ENCODE measurements at regions not wholly inside any gene's neighbourhood (a gene's known extent, or its start where the extent isn't known, plus 50 kb on each side); places are given as distances from the start of the nearest gene placed in this dataset.

DNA sequence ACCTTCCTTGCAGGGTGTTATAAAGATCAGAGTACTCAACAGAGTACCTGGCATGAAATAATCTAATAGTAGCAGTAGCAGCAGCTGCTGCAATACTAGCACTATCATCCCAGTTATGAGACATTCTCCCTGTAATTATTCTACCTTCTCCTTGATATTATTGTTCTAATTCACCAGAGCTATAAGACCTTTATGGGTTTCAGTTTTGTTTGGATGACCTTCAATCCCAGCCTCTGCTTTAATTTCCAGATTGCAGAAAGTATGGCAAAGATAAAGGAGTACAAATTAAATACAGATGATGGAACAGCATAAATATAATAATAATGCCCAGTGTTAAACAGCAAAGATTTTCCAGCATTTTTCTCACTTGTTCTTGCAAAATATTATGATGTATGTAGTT is 150.5 kb upstream of the MYLIP start:
- FAIRE-seq (no peak), DNase-seq (ENCODE audit: low read depth) (no peak)
- H3K36me3 ChIP-seq (ENCODE audit: control insufficient read depth, insufficient read depth, low read length), result no peaks in the 10 kb centered on the region
- H3K27me3 ChIP-seq (ENCODE audit: control insufficient read depth, insufficient read depth, low read length), result no peaks in the 10 kb centered on the region
- H3K4me3 ChIP-seq (ENCODE audit: low read depth, low read length), result no peak overlapping the region
- TF ChIP-seq, protein P1, sequence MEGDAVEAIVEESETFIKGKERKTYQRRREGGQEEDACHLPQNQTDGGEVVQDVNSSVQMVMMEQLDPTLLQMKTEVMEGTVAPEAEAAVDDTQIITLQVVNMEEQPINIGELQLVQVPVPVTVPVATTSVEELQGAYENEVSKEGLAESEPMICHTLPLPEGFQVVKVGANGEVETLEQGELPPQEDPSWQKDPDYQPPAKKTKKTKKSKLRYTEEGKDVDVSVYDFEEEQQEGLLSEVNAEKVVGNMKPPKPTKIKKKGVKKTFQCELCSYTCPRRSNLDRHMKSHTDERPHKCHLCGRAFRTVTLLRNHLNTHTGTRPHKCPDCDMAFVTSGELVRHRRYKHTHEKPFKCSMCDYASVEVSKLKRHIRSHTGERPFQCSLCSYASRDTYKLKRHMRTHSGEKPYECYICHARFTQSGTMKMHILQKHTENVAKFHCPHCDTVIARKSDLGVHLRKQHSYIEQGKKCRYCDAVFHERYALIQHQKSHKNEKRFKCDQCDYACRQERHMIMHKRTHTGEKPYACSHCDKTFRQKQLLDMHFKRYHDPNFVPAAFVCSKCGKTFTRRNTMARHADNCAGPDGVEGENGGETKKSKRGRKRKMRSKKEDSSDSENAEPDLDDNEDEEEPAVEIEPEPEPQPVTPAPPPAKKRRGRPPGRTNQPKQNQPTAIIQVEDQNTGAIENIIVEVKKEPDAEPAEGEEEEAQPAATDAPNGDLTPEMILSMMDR (IDR thresholded peaks at IDR 0.05; ENCODE audit: insufficient read depth, low read length, severe bottlenecking), result no peak

DNA sequence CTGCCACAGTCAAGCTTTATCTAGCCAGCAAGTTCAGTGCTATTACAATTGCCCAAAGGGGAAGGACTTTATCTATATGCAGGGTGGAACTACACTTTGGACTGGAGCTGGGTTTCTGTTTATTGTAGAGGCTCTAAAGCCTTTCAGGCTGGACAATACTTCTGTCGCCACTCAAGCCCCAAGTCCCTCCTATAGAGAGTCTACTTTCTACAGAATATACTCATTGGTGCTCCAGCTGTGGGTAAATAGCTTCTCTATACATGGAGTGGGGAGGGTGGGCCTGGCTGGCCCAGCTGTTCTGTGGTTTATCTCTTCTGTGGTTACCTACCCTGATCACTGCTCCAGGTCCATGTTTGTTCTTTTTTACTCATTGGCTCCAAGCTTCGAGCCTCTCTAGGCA is 151.8 kb upstream of the MYLIP start:
- H3K36me3 ChIP-seq (ENCODE audit: control insufficient read depth, insufficient read depth, low read length), result no peaks in the 10 kb centered on the region
- H3K4me3 ChIP-seq (ENCODE audit: low read depth, low read length), result no peak overlapping the region
- TF ChIP-seq, protein P1 (IDR thresholded peaks at IDR 0.05; ENCODE audit: insufficient read depth, low read length, severe bottlenecking), result no peak
- no peaks in the 10 kb centered on the region for H3K27me3 ChIP-seq (ENCODE audit: control insufficient read depth, insufficient read depth, low read length)
- DNase-seq (ENCODE audit: low read depth), result no peak
- FAIRE-seq, result no peak

DNA sequence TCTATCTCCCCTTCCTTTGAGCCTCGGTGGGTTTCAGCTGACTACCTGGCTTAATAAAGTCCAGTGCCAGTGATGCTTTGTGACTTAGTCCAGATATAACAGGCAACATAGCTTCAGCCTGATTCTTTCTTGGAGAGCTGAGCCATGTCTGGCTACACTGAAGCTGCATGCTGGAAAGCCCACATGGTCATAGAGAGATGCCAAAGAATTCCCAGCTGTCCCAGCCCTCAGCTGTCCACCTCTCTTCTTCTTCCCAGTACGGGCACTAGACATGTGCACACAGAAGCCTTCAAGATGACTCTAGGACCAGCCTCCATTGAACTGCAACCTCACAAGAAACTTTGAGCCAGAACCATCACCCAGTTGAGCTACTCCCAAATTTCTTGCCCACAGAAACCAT is 154.1 kb upstream of the MYLIP start:
- no peaks in the 10 kb centered on the region for H3K27me3 ChIP-seq (ENCODE audit: control insufficient read depth, insufficient read depth, low read length)
- no peaks in the 10 kb centered on the region for H3K36me3 ChIP-seq (ENCODE audit: control insufficient read depth, insufficient read depth, low read length)
- H3K4me3 ChIP-seq (ENCODE audit: low read depth, low read length), result no peak overlapping the region
- no peak for DNase-seq (ENCODE audit: low read depth)
- no peak for FAIRE-seq
- TF ChIP-seq, protein P1 (IDR thresholded peaks at IDR 0.05; ENCODE audit: insufficient read depth, low read length, severe bottlenecking), result no peak

DNA sequence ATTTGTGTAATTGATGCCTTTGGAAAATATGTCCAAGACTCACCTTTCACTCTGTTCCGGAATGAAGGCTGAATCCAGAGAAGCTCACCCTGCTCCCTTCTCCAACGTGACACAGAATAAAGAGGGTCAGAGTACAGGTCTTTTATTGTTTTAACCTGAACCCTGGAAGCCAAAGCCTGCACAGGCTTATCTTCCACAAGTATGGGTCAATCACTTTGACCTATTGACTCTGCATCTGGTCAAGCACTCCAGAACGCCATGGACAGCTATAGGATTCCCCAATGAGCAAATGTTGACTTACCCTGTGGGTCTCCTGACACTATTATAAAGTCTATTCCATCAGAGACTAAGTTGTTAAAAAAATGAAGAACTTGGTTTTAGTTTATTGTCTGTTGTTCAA is 158.4 kb upstream of the MYLIP start:
- Histone ChIP-seq H3K36me3 (ENCODE audit: control insufficient read depth, insufficient read depth, low read length) (no peaks in the 10 kb centered on the region), H3K27me3 (ENCODE audit: control insufficient read depth, insufficient read depth, low read length) (no peaks in the 10 kb centered on the region), H3K4me3 (ENCODE audit: low read depth, low read length) (no peak overlapping the region)
- FAIRE-seq (no peak), DNase-seq (ENCODE audit: low read depth) (no peak)
- TF ChIP-seq, protein P1 (IDR thresholded peaks at IDR 0.05; ENCODE audit: insufficient read depth, low read length, severe bottlenecking), result no peak

DNA sequence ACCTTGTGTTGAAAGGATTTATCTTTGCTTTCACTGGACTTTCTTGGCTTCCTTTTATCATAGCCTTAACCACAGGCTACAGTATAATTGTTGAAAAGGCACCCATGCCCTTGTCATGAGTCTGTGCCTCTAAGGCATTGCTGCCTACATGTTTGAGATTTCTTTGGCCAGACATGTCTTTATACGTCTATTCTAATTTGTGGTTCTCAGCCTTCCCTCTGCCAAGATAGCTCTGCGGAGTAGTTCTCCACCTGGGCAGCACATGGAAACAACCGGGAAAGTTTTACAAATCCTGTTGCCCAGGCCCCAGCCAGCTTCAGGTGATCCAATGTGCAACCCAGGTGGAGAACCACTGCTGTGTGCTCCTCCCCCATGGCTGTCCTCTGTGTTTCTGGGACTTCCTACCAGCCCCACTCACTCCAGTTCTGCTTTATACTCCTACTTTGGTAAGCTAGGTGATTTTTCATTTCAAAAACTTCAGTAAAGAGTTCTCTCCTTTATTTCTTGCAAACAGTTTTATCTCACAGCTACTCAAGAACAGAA is 159.6 kb upstream of the MYLIP start:
- TF ChIP-seq, protein P1 (IDR thresholded peaks at IDR 0.05; ENCODE audit: insufficient read depth, low read length, severe bottlenecking), result no peak
- FAIRE-seq (peak; percentile 72), DNase-seq (ENCODE audit: low read depth) (peak; percentile 93)
- Histone ChIP-seq H3K36me3 (ENCODE audit: control insufficient read depth, insufficient read depth, low read length) (no peaks in the 10 kb centered on the region), H3K27me3 (ENCODE audit: control insufficient read depth, insufficient read depth, low read length) (no peaks in the 10 kb centered on the region), H3K4me3 (ENCODE audit: low read depth, low read length) (no peak overlapping the region)

DNA sequence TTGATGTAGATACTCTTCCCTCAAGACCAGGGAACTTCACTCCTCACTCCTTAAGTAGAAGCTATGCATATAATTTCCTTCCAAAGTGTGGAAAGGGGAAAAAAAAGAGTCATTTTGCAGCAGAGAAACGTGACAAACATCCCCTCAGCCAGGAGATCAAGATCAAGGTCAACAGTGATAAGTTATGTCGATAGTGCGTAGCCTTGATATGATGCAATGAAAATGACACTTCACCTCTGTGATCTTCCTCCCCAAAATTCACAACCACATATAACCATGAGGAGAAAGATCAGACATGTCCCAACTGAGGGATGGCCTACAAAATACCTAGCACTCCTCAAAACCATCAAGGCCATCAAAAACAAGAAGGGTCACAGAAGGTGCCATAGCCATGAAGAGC is 160.4 kb upstream of the MYLIP start:
- DNase-seq (ENCODE audit: low read depth) (no peak), FAIRE-seq (no peak)
- H3K36me3 ChIP-seq (ENCODE audit: control insufficient read depth, insufficient read depth, low read length), result no peaks in the 10 kb centered on the region
- no peak overlapping the region for H3K4me3 ChIP-seq (ENCODE audit: low read depth, low read length)
- TF ChIP-seq, protein P1 (IDR thresholded peaks at IDR 0.05; ENCODE audit: insufficient read depth, low read length, severe bottlenecking), result no peak
- no peaks in the 10 kb centered on the region for H3K27me3 ChIP-seq (ENCODE audit: control insufficient read depth, insufficient read depth, low read length)

All from bronchial epithelial cell (primary cell).